A549 (cell line): ENCODE measurements at regions not wholly inside any gene's neighbourhood (a gene's known extent, or its start where the extent isn't known, plus 50 kb on each side); places are given as distances from the start of the nearest gene placed in this dataset.

Experiments
- CHD2 ChIP-seq: fragments of 150-350 bp; IDR thresholded peaks from 2 replicates; pipeline ENCODE4 v1.6.1; 2014; ENCODE audit warnings: low read length; ENCODE audit not compliant: partially characterized antibody
- CHD4 ChIP-seq: fragments of 200-600 bp; sonication (generic); IDR thresholded peaks from 2 replicates; pipeline ENCODE4 v1.6.1; 2016; ENCODE audit warnings: antibody characterized with exemption, mild to moderate bottlenecking, borderline replicate concordance
- EHMT2 ChIP-seq: fragments of 200-600 bp; sonication (generic); IDR thresholded peaks from 2 replicates; pipeline ENCODE4 v1.6.1; 2016; ENCODE audit warnings: antibody characterized with exemption, low read depth, mild to moderate bottlenecking, moderate library complexity
- JUN ChIP-seq, 2 experiments: fragments of >200 bp; sonication (Bioruptor Twin); formaldehyde crosslinking; IDR thresholded peaks; 2 replicates in 1 of 2; 3 replicates in 1 of 2; pipeline ENCODE4 v1.6.1; 2016 to 2017
- MYC ChIP-seq: IDR thresholded peaks from 2 replicates; pipeline ENCODE4 v1.6.1; 2012; ENCODE audit warnings: mild to moderate bottlenecking, inconsistent platforms, low read length, improper control_type of control experiment, borderline replicate concordance
- POLR2A ChIP-seq: IDR thresholded peaks from 2 replicates; pipeline ENCODE4 v1.6.1; 2012; ENCODE audit warnings: mild to moderate bottlenecking, low read length
- RAD21 ChIP-seq, 2 experiments: fragments of >200 bp in 1 of 2; sonication (Bioruptor Twin) in 1 of 2; formaldehyde crosslinking in 1 of 2; IDR thresholded peaks in 1 of 2; conservative IDR thresholded peaks in 1 of 2; 2 replicates in 1 of 2; 3 replicates in 1 of 2; pipeline ENCODE4 v1.6.1; 2012 to 2018; ENCODE audit warnings: inconsistent platforms in 1 of 2
- RFX5 ChIP-seq: fragments of 450-650 bp; IDR thresholded peaks from 2 replicates; pipeline ENCODE4 v1.7.1; 2014; ENCODE audit warnings: antibody characterized with exemption, mild to moderate bottlenecking, moderate library complexity
- RNF2 ChIP-seq: fragments of 200-600 bp; sonication (generic); IDR thresholded peaks from 2 replicates; pipeline ENCODE4 v1.6.1; 2016; ENCODE audit warnings: low read depth, mild to moderate bottlenecking, antibody characterized with exemption, moderate library complexity, borderline replicate concordance
- TP53 ChIP-seq: fragments of 250-450 bp; sonication (Bioruptor Pico); IDR thresholded peaks from 2 replicates; pipeline ENCODE4 v1.5.0; 2021; ENCODE audit warnings: mild to moderate bottlenecking, moderate library complexity
- TF ChIP-seq, protein P1 (sequence below): fragments of >200 bp; sonication (Bioruptor Twin); formaldehyde crosslinking; IDR thresholded peaks from 3 replicates; pipeline ENCODE4 v1.5.1; 2016
- TF ChIP-seq, protein P2 (sequence below): fragments of 200-600 bp; sonication (generic); IDR thresholded peaks from 2 replicates; pipeline ENCODE4 v1.6.1; 2016; ENCODE audit warnings: antibody characterized with exemption, mild to moderate bottlenecking, moderate library complexity
- TF ChIP-seq, protein P3 (sequence below): IDR thresholded peaks from 2 replicates; pipeline ENCODE4 v1.6.1; 2012

DNA sequence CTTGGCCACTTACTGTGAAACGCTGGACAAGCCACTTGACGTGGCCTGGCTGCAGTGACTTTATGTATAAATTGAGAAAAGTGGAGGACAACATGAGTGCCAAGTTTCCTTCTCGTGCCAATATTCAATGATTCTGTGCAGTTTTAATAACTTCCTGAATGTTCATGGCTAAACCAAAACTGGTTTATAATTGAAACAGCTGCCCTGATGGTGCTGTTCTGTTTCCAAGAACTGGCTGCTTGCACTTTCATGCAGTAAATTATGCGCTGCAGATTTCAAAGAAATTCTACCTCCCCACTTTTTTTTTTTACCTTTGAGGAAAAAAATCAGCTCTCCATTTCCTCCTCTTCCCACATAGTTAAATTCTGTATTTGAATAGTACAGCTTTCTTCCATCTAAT, 205.2 kb upstream of the CASK start:
- no peak for TF ChIP-seq RAD21 (conservative IDR thresholded peaks at IDR 0.05 in 1 of 2, IDR thresholded peaks at IDR 0.05 in 1 of 2)
- no peak for TF ChIP-seq EHMT2
- TF ChIP-seq, protein P1, sequence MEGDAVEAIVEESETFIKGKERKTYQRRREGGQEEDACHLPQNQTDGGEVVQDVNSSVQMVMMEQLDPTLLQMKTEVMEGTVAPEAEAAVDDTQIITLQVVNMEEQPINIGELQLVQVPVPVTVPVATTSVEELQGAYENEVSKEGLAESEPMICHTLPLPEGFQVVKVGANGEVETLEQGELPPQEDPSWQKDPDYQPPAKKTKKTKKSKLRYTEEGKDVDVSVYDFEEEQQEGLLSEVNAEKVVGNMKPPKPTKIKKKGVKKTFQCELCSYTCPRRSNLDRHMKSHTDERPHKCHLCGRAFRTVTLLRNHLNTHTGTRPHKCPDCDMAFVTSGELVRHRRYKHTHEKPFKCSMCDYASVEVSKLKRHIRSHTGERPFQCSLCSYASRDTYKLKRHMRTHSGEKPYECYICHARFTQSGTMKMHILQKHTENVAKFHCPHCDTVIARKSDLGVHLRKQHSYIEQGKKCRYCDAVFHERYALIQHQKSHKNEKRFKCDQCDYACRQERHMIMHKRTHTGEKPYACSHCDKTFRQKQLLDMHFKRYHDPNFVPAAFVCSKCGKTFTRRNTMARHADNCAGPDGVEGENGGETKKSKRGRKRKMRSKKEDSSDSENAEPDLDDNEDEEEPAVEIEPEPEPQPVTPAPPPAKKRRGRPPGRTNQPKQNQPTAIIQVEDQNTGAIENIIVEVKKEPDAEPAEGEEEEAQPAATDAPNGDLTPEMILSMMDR = no peak
- TF ChIP-seq RFX5 = no peak
- no peak for TF ChIP-seq TP53 (CRISPR knock-in tag)
- TF ChIP-seq POLR2A = no peak
- TF ChIP-seq RNF2 = no peak
- TF ChIP-seq, protein P2, sequence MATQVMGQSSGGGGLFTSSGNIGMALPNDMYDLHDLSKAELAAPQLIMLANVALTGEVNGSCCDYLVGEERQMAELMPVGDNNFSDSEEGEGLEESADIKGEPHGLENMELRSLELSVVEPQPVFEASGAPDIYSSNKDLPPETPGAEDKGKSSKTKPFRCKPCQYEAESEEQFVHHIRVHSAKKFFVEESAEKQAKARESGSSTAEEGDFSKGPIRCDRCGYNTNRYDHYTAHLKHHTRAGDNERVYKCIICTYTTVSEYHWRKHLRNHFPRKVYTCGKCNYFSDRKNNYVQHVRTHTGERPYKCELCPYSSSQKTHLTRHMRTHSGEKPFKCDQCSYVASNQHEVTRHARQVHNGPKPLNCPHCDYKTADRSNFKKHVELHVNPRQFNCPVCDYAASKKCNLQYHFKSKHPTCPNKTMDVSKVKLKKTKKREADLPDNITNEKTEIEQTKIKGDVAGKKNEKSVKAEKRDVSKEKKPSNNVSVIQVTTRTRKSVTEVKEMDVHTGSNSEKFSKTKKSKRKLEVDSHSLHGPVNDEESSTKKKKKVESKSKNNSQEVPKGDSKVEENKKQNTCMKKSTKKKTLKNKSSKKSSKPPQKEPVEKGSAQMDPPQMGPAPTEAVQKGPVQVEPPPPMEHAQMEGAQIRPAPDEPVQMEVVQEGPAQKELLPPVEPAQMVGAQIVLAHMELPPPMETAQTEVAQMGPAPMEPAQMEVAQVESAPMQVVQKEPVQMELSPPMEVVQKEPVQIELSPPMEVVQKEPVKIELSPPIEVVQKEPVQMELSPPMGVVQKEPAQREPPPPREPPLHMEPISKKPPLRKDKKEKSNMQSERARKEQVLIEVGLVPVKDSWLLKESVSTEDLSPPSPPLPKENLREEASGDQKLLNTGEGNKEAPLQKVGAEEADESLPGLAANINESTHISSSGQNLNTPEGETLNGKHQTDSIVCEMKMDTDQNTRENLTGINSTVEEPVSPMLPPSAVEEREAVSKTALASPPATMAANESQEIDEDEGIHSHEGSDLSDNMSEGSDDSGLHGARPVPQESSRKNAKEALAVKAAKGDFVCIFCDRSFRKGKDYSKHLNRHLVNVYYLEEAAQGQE = no peak
- TF ChIP-seq, protein P3, sequence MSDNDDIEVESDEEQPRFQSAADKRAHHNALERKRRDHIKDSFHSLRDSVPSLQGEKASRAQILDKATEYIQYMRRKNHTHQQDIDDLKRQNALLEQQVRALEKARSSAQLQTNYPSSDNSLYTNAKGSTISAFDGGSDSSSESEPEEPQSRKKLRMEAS = no peak
- no peak for TF ChIP-seq MYC
- TF ChIP-seq JUN (IDR thresholded peaks at IDR 0.05) = no peak
- TF ChIP-seq CHD2 = no peak
- no peak for TF ChIP-seq CHD4
